ENCODE measurements at regions not wholly inside any gene's neighbourhood (a gene's known extent, or its start where the extent isn't known, plus 50 kb on each side); places are given as distances from the start of the nearest gene placed in this dataset.
"Not testable (repeated sequence)": the region's sequence is repeated elsewhere in the genome, so short reads cannot be mapped to it uniquely, and the experiment has no call there.

GRCh38 chr12:92070054-92070863 is 75.4 kb downstream of the BTG1 start:
- no peaks in the 10 kb centered on the region for H3K27me3 Mint-ChIP-seq
- H3K4me1 Mint-ChIP-seq (ENCODE audit: low read depth), result peaks cover 41% of the 10 kb centered on the region
- H3K4me3 Mint-ChIP-seq, result no peak overlapping the region
- peaks cover 5% of the 10 kb centered on the region for H3K36me3 Mint-ChIP-seq (ENCODE audit: low read depth)
- H3K9me3 Mint-ChIP-seq, result peaks cover 3% of the 10 kb centered on the region
- H3K27ac Mint-ChIP-seq, result no peak overlapping the region

- Mint-ChIP-seq H3K4me1 (ENCODE audit: low read depth) (peaks cover 45% of the 10 kb centered on the region), H3K27me3 (no peaks in the 10 kb centered on the region), H3K9me3 (peaks cover 3% of the 10 kb centered on the region), H3K36me3 (ENCODE audit: low read depth) (no peaks in the 10 kb centered on the region), H3K4me3 (no peak overlapping the region), H3K27ac (no peak overlapping the region)
Measured at GRCh38 chr12:92068459-92068858, 77.2 kb downstream of the BTG1 start.

DNA sequence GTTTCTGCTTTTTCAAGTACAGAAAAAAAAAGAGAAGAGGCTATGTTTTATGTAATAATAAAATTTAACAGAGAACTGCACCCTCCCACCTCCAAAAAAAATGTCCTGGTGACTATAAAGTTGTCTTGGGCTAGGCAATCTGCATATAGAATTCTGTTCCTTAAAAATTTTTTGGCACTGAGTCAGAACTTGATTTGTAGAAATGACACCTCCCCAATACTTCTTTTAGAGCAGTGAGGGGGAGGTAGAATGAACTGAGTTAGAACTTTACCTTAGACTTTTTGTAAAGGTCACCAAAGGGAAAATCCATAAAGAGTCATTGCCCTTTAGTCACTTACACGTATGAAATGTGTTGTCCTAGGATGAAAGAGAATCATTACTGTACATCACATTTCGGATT is 80.0 kb downstream of the BTG1 start:
- Mint-ChIP-seq H3K27ac (peak overlapping the region; percentile 91), H3K4me1 (ENCODE audit: low read depth) (peaks cover 57% of the 10 kb centered on the region)

GRCh38 chr12:92065018-92065499 is 80.6 kb downstream of the BTG1 start:
- H3K4me1 Mint-ChIP-seq (ENCODE audit: low read depth), result peaks cover 63% of the 10 kb centered on the region
- peak overlapping the region; percentile 61 for H3K4me3 Mint-ChIP-seq
- peaks cover 10% of the 10 kb centered on the region for H3K9me3 Mint-ChIP-seq
- peak overlapping the region; percentile 91 for H3K27ac Mint-ChIP-seq
- no peaks in the 10 kb centered on the region for H3K27me3 Mint-ChIP-seq
- H3K36me3 Mint-ChIP-seq (ENCODE audit: low read depth), result peaks cover 17% of the 10 kb centered on the region

More for the DNA sequence above, 80.0 kb downstream of the BTG1 start:
- Mint-ChIP-seq H3K27me3 (no peaks in the 10 kb centered on the region), H3K36me3 (ENCODE audit: low read depth) (peaks cover 12% of the 10 kb centered on the region), H3K4me3 (peak overlapping the region; percentile 61), H3K9me3 (peaks cover 10% of the 10 kb centered on the region)

DNA sequence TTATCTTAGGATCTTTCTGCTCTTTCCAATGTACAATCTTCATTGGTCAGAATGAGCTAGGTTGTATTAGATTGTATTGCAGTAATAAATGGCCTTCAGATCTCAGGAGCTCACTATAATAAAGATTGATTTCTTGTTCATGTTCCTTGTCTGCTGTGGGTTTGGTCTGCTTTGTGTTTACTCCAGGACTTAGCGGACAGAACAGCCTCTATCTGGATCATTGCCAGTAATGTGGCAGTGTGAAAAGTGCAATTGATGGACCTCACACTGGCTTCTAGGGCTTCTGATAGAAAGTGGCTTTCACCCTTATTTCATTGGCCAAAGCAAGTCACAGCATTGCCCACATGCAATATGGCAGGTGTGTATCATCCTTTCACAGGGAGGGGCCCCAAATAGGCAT is 81.2 kb downstream of the BTG1 start:
- peaks cover 70% of the 10 kb centered on the region for H3K4me1 Mint-ChIP-seq (ENCODE audit: low read depth)
- H3K27ac Mint-ChIP-seq, result peak overlapping the region; percentile 61
- H3K4me3 Mint-ChIP-seq, result peak overlapping the region; percentile 20
- H3K27me3 Mint-ChIP-seq, result no peaks in the 10 kb centered on the region
- H3K36me3 Mint-ChIP-seq (ENCODE audit: low read depth), result peaks cover 20% of the 10 kb centered on the region
- H3K9me3 Mint-ChIP-seq, result peaks cover 10% of the 10 kb centered on the region

DNA sequence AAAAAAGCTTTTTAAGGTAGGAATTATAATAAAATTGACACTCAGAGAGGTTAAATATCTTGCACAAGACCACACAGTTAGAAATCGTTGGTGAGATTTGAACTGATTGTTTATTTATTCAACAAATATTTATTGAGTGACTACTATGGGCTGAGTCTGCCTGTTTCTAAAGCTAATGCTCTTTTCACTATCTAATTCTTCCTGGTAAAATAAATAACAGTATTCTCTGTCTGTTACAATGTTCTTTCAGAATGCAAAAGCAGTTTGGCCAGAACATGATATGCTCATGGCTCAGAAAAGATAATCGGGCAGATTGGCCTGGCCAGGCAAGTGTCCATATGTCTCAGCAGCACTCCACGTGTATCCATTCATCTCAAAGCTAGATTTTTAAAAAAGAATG is 82.0 kb downstream of the BTG1 start:
- Mint-ChIP-seq H3K9me3 (peaks cover 10% of the 10 kb centered on the region), H3K36me3 (ENCODE audit: low read depth) (peaks cover 21% of the 10 kb centered on the region), H3K27ac (no peak overlapping the region), H3K4me3 (no peak overlapping the region), H3K27me3 (no peaks in the 10 kb centered on the region), H3K4me1 (ENCODE audit: low read depth) (peaks cover 77% of the 10 kb centered on the region)

- H3K4me1 Mint-ChIP-seq (ENCODE audit: low read depth), result peaks cover 86% of the 10 kb centered on the region
- no peak overlapping the region for H3K27ac Mint-ChIP-seq
- H3K36me3 Mint-ChIP-seq (ENCODE audit: low read depth), result peaks cover 27% of the 10 kb centered on the region
- no peak overlapping the region for H3K4me3 Mint-ChIP-seq
- H3K9me3 Mint-ChIP-seq, result peaks cover 10% of the 10 kb centered on the region
- H3K27me3 Mint-ChIP-seq, result no peaks in the 10 kb centered on the region
Measured at GRCh38 chr12:92062539-92063493, 82.8 kb downstream of the BTG1 start.

GRCh38 chr12:92061061-92061460 is 84.6 kb downstream of the BTG1 start:
- Mint-ChIP-seq H3K4me1 (ENCODE audit: low read depth) (peaks cover 98% of the 10 kb centered on the region), H3K27me3 (no peaks in the 10 kb centered on the region), H3K4me3 (no peak overlapping the region), H3K36me3 (ENCODE audit: low read depth) (peaks cover 35% of the 10 kb centered on the region), H3K9me3 (peaks cover 14% of the 10 kb centered on the region), H3K27ac (no peak overlapping the region)

GRCh38 chr12:92059960-92060359 is 85.7 kb downstream of the BTG1 start:
- Mint-ChIP-seq H3K4me3 (peak overlapping the region; percentile 36), H3K36me3 (ENCODE audit: low read depth) (peaks cover 38% of the 10 kb centered on the region), H3K9me3 (peaks cover 14% of the 10 kb centered on the region), H3K4me1 (ENCODE audit: low read depth) (peaks cover 98% of the 10 kb centered on the region), H3K27ac (no peak overlapping the region), H3K27me3 (no peaks in the 10 kb centered on the region)

DNA sequence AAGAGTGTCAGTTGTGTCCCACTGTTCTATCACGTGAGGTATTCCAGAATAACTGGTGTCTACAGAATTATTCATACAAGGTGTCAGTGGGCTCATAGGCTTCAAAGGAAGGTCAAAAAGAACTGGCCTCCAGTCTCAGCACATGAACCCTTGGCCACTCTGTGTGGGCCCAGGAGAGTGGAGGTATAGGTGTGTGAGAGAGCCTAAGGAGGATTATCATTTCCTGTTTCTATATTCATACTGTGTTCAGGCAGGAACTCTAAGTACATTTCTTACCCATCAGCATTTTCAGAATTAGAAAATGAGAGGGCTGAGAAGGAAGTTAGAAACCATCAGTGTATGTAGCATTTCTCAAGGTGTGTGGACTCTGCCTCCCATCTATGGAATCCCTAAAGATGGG is 87.0 kb downstream of the BTG1 start:
- no peak overlapping the region for H3K27ac Mint-ChIP-seq
- peaks cover 14% of the 10 kb centered on the region for H3K9me3 Mint-ChIP-seq
- peaks cover 42% of the 10 kb centered on the region for H3K36me3 Mint-ChIP-seq (ENCODE audit: low read depth)
- no peak overlapping the region for H3K4me3 Mint-ChIP-seq
- H3K4me1 Mint-ChIP-seq (ENCODE audit: low read depth), result peaks cover 85% of the 10 kb centered on the region
- no peaks in the 10 kb centered on the region for H3K27me3 Mint-ChIP-seq

DNA sequence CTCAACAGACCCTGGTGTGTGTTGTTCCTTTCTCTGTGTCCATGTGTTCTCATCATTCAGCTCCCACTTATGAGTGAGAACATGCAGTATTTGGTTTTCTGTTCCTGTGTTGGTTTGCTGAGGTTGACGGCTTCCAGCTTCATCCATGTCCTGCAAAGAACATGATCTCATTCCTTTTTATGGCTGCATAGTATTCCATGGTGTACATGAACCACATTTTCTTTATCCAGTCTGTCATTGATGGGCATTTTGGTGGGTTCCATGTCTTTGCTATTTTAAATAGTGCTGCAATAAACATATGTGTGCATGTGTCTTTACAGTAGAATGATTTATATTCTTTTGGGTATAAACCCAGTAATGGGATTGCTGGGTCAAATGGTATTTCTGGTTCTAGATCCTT is 88.9 kb downstream of the BTG1 start:
- not testable (repeated sequence) for H3K4me3 Mint-ChIP-seq
- H3K27ac Mint-ChIP-seq, result peak overlapping the region; percentile 66

DNA sequence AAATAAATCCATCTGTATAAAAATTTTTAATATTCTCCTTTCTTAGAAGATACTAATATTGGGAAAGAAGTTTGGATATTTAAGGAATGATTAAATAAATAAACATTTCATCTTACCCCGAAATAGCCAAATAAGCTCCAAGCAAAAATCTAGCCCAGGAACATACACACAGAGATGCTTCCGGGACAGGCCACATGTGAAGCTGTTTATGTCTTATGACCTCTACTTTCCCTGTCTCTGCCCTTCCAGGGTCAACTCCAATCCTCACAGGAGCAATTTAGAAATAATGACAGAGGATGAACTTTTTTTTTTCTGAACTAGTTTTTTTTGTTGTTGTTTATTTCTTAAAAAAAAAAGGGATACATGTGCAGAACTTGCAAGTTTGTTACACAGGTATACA is 89.4 kb downstream of the BTG1 start:
- H3K9me3 Mint-ChIP-seq, result peaks cover 10% of the 10 kb centered on the region
- H3K27ac Mint-ChIP-seq, result peak overlapping the region; percentile 41
- peaks cover 39% of the 10 kb centered on the region for H3K36me3 Mint-ChIP-seq (ENCODE audit: low read depth)
- H3K4me3 Mint-ChIP-seq, result no peak overlapping the region
- H3K4me1 Mint-ChIP-seq (ENCODE audit: low read depth), result peaks cover 85% of the 10 kb centered on the region
- H3K27me3 Mint-ChIP-seq, result no peaks in the 10 kb centered on the region

More for the DNA sequence above, 88.9 kb downstream of the BTG1 start:
- peaks cover 13% of the 10 kb centered on the region for H3K9me3 Mint-ChIP-seq
- H3K36me3 Mint-ChIP-seq (ENCODE audit: low read depth), result peaks cover 43% of the 10 kb centered on the region
- H3K4me1 Mint-ChIP-seq (ENCODE audit: low read depth), result peaks cover 84% of the 10 kb centered on the region
- H3K27me3 Mint-ChIP-seq, result not testable (repeated sequence)

- peak overlapping the region; percentile 52 for H3K4me3 Mint-ChIP-seq
- peak overlapping the region; percentile 76 for H3K27ac Mint-ChIP-seq
- H3K36me3 Mint-ChIP-seq (ENCODE audit: low read depth), result peaks cover 39% of the 10 kb centered on the region
- peaks cover 10% of the 10 kb centered on the region for H3K9me3 Mint-ChIP-seq
- no peaks in the 10 kb centered on the region for H3K27me3 Mint-ChIP-seq
- H3K4me1 Mint-ChIP-seq (ENCODE audit: low read depth), result peaks cover 85% of the 10 kb centered on the region
Measured at GRCh38 chr12:92055877-92056276, 89.8 kb downstream of the BTG1 start.

- H3K4me1 Mint-ChIP-seq (ENCODE audit: low read depth), result peaks cover 74% of the 10 kb centered on the region
- no peak overlapping the region for H3K4me3 Mint-ChIP-seq
- no peaks in the 10 kb centered on the region for H3K27me3 Mint-ChIP-seq
- peaks cover 15% of the 10 kb centered on the region for H3K36me3 Mint-ChIP-seq (ENCODE audit: low read depth)
- H3K27ac Mint-ChIP-seq, result peak overlapping the region; percentile 79
- H3K9me3 Mint-ChIP-seq, result peaks cover 11% of the 10 kb centered on the region
Measured at GRCh38 chr12:92051441-92051840, 94.2 kb downstream of the BTG1 start.

DNA sequence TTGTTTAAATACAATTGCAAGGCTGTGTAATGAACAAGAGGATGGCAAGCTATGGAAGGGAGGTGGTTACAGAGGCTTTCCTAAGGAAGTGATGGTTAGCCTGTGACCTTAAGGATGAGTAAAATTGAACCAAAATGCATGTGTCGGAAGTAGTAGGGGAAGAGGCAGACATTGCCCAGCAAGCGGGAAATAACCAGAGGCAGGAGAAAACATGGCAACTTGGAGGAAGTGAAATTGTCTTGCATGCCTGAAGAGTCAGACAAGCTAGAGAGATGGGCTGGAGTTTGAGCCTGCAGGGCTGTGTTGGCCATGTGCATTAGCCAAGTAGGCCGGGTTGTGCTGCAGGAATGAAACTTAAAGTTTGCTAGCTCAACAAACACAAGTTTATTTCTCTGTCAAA is 96.2 kb downstream of the BTG1 start:
- peaks cover 11% of the 10 kb centered on the region for H3K9me3 Mint-ChIP-seq
- no peak overlapping the region for H3K27ac Mint-ChIP-seq
- no peak overlapping the region for H3K4me3 Mint-ChIP-seq
- H3K27me3 Mint-ChIP-seq, result no peaks in the 10 kb centered on the region
- H3K4me1 Mint-ChIP-seq (ENCODE audit: low read depth), result peaks cover 78% of the 10 kb centered on the region
- peaks cover 14% of the 10 kb centered on the region for H3K36me3 Mint-ChIP-seq (ENCODE audit: low read depth)

All from stimulated activated naive CD8-positive, alpha-beta T cell treated with anti-CD3 and anti-CD28 coated beads, Interleukin-15, Interleukin-2, amounts not matched to agents 100 ng/mL and 50 ng/mL, for 24 hours (primary cell).